Tibial nerve (tissue), 4 donors: ENCODE measurements at regions not wholly inside any gene's neighbourhood (a gene's known extent, or its start where the extent isn't known, plus 50 kb on each side); places are given as distances from the start of the nearest gene placed in this dataset.

ENCODE experiments used
- DNase-seq, 2 donors: peaks; one replicate each; pipeline ENCODE4 v3.0.0-alpha.2; 2019; ENCODE audit warnings: low spot score in 2 of 2
- H3K27ac ChIP-seq, 4 donors: fragments of 200-600 bp; sonication (generic) in 3 of 4; one replicate each; pipeline ENCODE4 v1.5.1; 2017 to 2019; ENCODE audit warnings: mild to moderate bottlenecking in 1 of 4
- H3K27me3 ChIP-seq, 2 donors: fragments of 200-600 bp; sonication (generic) in 1 of 2; one replicate each; pipeline versions ENCODE4 v1.5.1 to v1.6.0; 2017 to 2019
- H3K36me3 ChIP-seq, 3 donors: fragments of 200-600 bp; sonication (generic); one replicate each; pipeline ENCODE4 v1.5.1; 2018 to 2019
- H3K4me1 ChIP-seq, 4 donors: fragments of 200-600 bp; sonication (generic) in 3 of 4; one replicate each; pipeline ENCODE4 v1.5.1; 2017 to 2019
- H3K4me3 ChIP-seq, 4 donors: fragments of 200-600 bp; sonication (generic) in 3 of 4; one replicate each; pipeline ENCODE4 v1.5.1; 2017 to 2019; ENCODE audit warnings: mild to moderate bottlenecking in 1 of 4, moderate library complexity in 1 of 4
- H3K9me3 ChIP-seq, 4 donors: fragments of 200-600 bp; sonication (generic) in 3 of 4; one replicate each; pipeline ENCODE4 v1.5.1; 2017 to 2019
- CTCF ChIP-seq, 5 experiments: fragments of 200-600 bp in 3 of 5; fragments of 450-650 bp in 2 of 5; sonication (generic) in 3 of 5; IDR thresholded peaks; one replicate each; pipeline ENCODE4 v1.5.1; 2016 to 2019; ENCODE audit warnings: antibody characterized with exemption in 5 of 5, mild to moderate bottlenecking in 3 of 5, moderate library complexity in 2 of 5
- EP300 ChIP-seq, 2 donors: sonication (generic); formaldehyde crosslinking; IDR thresholded peaks; one replicate each; pipeline ENCODE4 v1.6.1; 2017; ENCODE audit warnings: antibody characterized with exemption in 2 of 2, mild to moderate bottlenecking in 1 of 2
- POLR2A ChIP-seq, 2 donors: fragments of 450-650 bp; IDR thresholded peaks; one replicate each; pipeline ENCODE4 v1.6.1; 2017; ENCODE audit warnings: antibody characterized with exemption in 2 of 2, mild to moderate bottlenecking in 2 of 2, moderate library complexity in 2 of 2
- WGBS, 2 donors: methylation state at CpG; one replicate each; pipeline ENCODE4 v1.1.5; 2018; 5-methylcytosine and 5-hydroxymethylcytosine counted together

GRCh38 chr2:38152913-38153312, 77.0 kb upstream of the CYP1B1 start:
- 88 to 89% methylated on average over 1 of the region's 1 CpG for WGBS, 2 donors
- no peak for TF ChIP-seq EP300 (IDR thresholded peaks at IDR 0.05)
- no peak for TF ChIP-seq POLR2A (IDR thresholded peaks at IDR 0.05)
- no peak for TF ChIP-seq CTCF (IDR thresholded peaks at IDR 0.05)
- H3K4me3 ChIP-seq: no peak overlapping the region
- H3K27ac ChIP-seq: no peak overlapping the region
- no peaks in the 10 kb centered on the region for H3K27me3 ChIP-seq
- no peaks in the 10 kb centered on the region for H3K36me3 ChIP-seq
- no peak for DNase-seq
- H3K4me1 ChIP-seq: peaks cover 0 to 23% (median 0%) of the 10 kb centered on the region in 4 donors
- H3K9me3 ChIP-seq: no peaks in the 10 kb centered on the region

- 77 to 85% methylated on average over 4 of the region's 4 CpGs for WGBS, 2 donors
- peaks cover 0 to 23% (median 2%) of the 10 kb centered on the region in 4 donors for H3K4me1 ChIP-seq
- no peak for TF ChIP-seq CTCF (IDR thresholded peaks at IDR 0.05)
- TF ChIP-seq POLR2A (IDR thresholded peaks at IDR 0.05): no peak
- no peak for TF ChIP-seq EP300 (IDR thresholded peaks at IDR 0.05)
- no peak for DNase-seq
- no peaks in the 10 kb centered on the region for H3K9me3 ChIP-seq
- H3K27me3 ChIP-seq: no peaks in the 10 kb centered on the region
- no peaks in the 10 kb centered on the region for H3K36me3 ChIP-seq
- no peak overlapping the region for H3K4me3 ChIP-seq
- H3K27ac ChIP-seq: no peak overlapping the region
Measured at GRCh38 chr2:38152035-38152434, 76.1 kb upstream of the CYP1B1 start.

GRCh38 chr2:38149531-38149930, 73.6 kb upstream of the CYP1B1 start:
- TF ChIP-seq POLR2A (IDR thresholded peaks at IDR 0.05) (no peak), EP300 (IDR thresholded peaks at IDR 0.05) (no peak), CTCF (IDR thresholded peaks at IDR 0.05) (no peak)
- Histone ChIP-seq H3K36me3 (no peaks in the 10 kb centered on the region), H3K27ac (no peak overlapping the region), H3K4me3 (no peak overlapping the region), H3K4me1 (peaks cover 0 to 27% (median 8%) of the 10 kb centered on the region in 4 donors), H3K27me3 (no peaks in the 10 kb centered on the region), H3K9me3 (no peaks in the 10 kb centered on the region)
- DNase-seq: no peak
- WGBS, 2 donors: 64 to 69% methylated on average over 2 of the region's 2 CpGs

- no peak overlapping the region for H3K4me3 ChIP-seq
- H3K36me3 ChIP-seq: no peaks in the 10 kb centered on the region
- peaks cover 0 to 27% (median 8%) of the 10 kb centered on the region in 4 donors for H3K4me1 ChIP-seq
- 81 to 85% methylated on average over 5 of the region's 5 CpGs for WGBS, 2 donors
- no peaks in the 10 kb centered on the region for H3K9me3 ChIP-seq
- TF ChIP-seq POLR2A (IDR thresholded peaks at IDR 0.05) (no peak), EP300 (IDR thresholded peaks at IDR 0.05) (peak in 1 of 2 donors; percentile 89)
- peak in 1 of 2 donors; percentile 78 for DNase-seq
- no peaks in the 10 kb centered on the region for H3K27me3 ChIP-seq
- peak overlapping the region in 1 of 4 donors; percentile 32 for H3K27ac ChIP-seq
Measured at GRCh38 chr2:38148501-38148900, 72.5 kb upstream of the CYP1B1 start.

DNA sequence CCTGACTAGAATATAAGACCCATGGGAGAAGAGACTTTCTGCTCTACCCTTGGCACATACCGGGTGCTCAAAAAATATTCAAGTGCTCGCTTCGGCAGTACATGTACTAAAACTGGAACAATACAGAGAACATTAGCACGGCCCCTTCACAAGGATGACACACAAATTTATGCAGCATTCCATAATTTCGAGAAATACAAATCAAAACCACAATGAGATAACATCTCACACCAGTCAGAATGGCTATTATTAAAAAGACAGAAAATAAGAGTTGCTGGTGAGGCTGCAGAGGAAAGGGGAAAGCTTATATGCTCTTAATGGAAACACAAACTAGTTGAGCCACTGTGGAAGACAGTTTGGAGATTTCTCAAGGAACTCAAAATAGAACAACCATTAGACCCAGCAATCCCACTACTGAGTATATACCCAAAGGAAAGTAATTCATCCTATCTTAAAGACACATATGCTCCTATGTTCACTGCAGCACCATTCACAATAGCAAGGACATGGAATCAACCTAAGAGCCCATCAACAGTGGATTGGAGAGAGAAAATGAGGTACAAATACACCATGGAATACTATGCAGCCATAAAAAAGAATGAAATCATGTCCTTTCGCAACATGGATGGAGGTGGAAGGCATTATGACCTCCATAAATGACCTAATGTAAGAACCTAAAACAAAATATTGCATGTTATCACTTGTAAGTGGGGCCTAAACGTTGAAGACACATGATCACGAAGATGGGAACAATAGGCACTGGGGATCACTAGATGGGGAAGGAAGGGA, 71.6 kb upstream of the CYP1B1 start:
- no peak for DNase-seq
- peak overlapping the region; percentile 50 to 88 (median 67) for H3K27ac ChIP-seq
- H3K4me3 ChIP-seq: no peak overlapping the region
- 75 to 77% methylated on average over 8 of the region's 8 CpGs for WGBS, 2 donors
- no peak for TF ChIP-seq EP300 (IDR thresholded peaks at IDR 0.05)
- TF ChIP-seq CTCF (IDR thresholded peaks at IDR 0.05): no peak
- TF ChIP-seq POLR2A (IDR thresholded peaks at IDR 0.05): no peak
- H3K4me1 ChIP-seq: peaks cover 0 to 27% (median 8%) of the 10 kb centered on the region in 4 donors
- H3K9me3 ChIP-seq: no peaks in the 10 kb centered on the region
- no peaks in the 10 kb centered on the region for H3K36me3 ChIP-seq
- no peaks in the 10 kb centered on the region for H3K27me3 ChIP-seq
